H1 (cell line): ENCODE measurements at regions not wholly inside any gene's neighbourhood (a gene's known extent, or its start where the extent isn't known, plus 50 kb on each side); places are given as distances from the start of the nearest gene placed in this dataset.

Source experiments
- USF2 ChIP-seq: IDR thresholded peaks from 2 replicates; pipeline ENCODE4 v1.6.1; 2011; ENCODE audit warnings: low read length, improper control_type of control experiment

GRCh38 chr14:87142551-87143211 is 850.3 kb downstream of the GALC start (continued):
- no peak for TF ChIP-seq USF2
